GM23338 (cell line): ENCODE measurements at regions not wholly inside any gene's neighbourhood (a gene's known extent, or its start where the extent isn't known, plus 50 kb on each side); places are given as distances from the start of the nearest gene placed in this dataset.
A peak's percentile ranks its signal among the peaks of the same experiment; 100 is the strongest.
"Not testable (repeated sequence)": the region's sequence is repeated elsewhere in the genome, so short reads cannot be mapped to it uniquely, and the experiment has no call there.

Source experiments
- ATAC-seq: fragments of 200-7000 bp; cut with Tn5 transposase; 3 replicates; pipeline ENCODE4 v1.9.1; 2020
- DNase-seq: peaks from one replicate; pipeline ENCODE4 v3.0.0-alpha.2; 2015; ENCODE audit warnings: low spot score
- H2AFZ ChIP-seq: fragments of 200-600 bp; sonication (generic); 2 replicates; pipeline ENCODE4 v1.8.0; 2016; ENCODE audit warnings: antibody characterized with exemption, mild to moderate bottlenecking, moderate library complexity
- H3F3A ChIP-seq: fragments of 200-600 bp; sonication (generic); replicated peaks from 2 replicates; pipeline ENCODE4 v1.8.0; 2017; ENCODE audit warnings: antibody characterized with exemption, mixed run types, low read depth
- H3K27ac ChIP-seq: fragments of 200-600 bp; sonication (generic); 2 replicates; pipeline ENCODE4 v1.6.1; 2016; ENCODE audit warnings: low read depth
- H3K27me3 ChIP-seq: fragments of 200-600 bp; sonication (generic); 2 replicates; pipeline ENCODE4 v1.8.0; 2016; ENCODE audit warnings: mild to moderate bottlenecking, mixed run types, moderate library complexity; ENCODE audit not compliant: insufficient read depth
- H3K36me3 ChIP-seq: fragments of 200-600 bp; sonication (generic); 2 replicates; pipeline ENCODE4 v1.8.0; 2016; ENCODE audit warnings: mild to moderate bottlenecking; ENCODE audit not compliant: insufficient read depth
- H3K4me1 ChIP-seq: fragments of 200-600 bp; sonication (generic); 2 replicates; pipeline ENCODE4 v1.8.0; 2016; ENCODE audit warnings: mild to moderate bottlenecking, moderate library complexity; ENCODE audit not compliant: insufficient read depth
- H3K4me2 ChIP-seq: fragments of 200-600 bp; sonication (generic); 2 replicates; pipeline ENCODE4 v1.7.1; 2017; ENCODE audit warnings: mixed run types
- H3K4me3 ChIP-seq: fragments of 200-600 bp; sonication (generic); 2 replicates; pipeline ENCODE4 v1.6.1; 2016; ENCODE audit warnings: mixed run types
- H3K79me2 ChIP-seq: fragments of 200-600 bp; sonication (generic); replicated peaks from 2 replicates; pipeline ENCODE4 v1.8.0; 2017; ENCODE audit warnings: mild to moderate bottlenecking; ENCODE audit not compliant: insufficient read depth
- H3K9me2 ChIP-seq: fragments of 200-600 bp; sonication (generic); 2 replicates; pipeline ENCODE4 v1.8.0; 2017; ENCODE audit not compliant: insufficient read depth
- H4K20me1 ChIP-seq: fragments of 200-600 bp; sonication (generic); replicated peaks from 2 replicates; pipeline ENCODE4 v1.8.0; 2017; ENCODE audit warnings: mild to moderate bottlenecking; ENCODE audit not compliant: insufficient read depth
- H3K27ac Mint-ChIP-seq: 2 replicates; pipeline ENCODE4 v1.8.0; 2020; ENCODE audit warnings: inconsistent platforms, mild to moderate bottlenecking, moderate library complexity, mixed read lengths
- H3K27me3 Mint-ChIP-seq: 3 replicates; pipeline ENCODE4 v1.8.0; 2022; ENCODE audit warnings: low read depth, mild to moderate bottlenecking, moderate library complexity, mixed read lengths, inconsistent platforms; ENCODE audit not compliant: insufficient read depth, poor library complexity
- H3K36me3 Mint-ChIP-seq: 3 replicates; pipeline ENCODE4 v1.8.0; 2021; ENCODE audit warnings: low read depth, mild to moderate bottlenecking, inconsistent platforms, moderate library complexity, mixed read lengths
- H3K4me1 Mint-ChIP-seq: 3 replicates; pipeline ENCODE4 v1.8.0; 2020; ENCODE audit warnings: mild to moderate bottlenecking, inconsistent platforms, mixed read lengths
- H3K4me3 Mint-ChIP-seq: 3 replicates; pipeline ENCODE4 v1.8.0; 2021; ENCODE audit warnings: moderate library complexity, mild to moderate bottlenecking, inconsistent platforms, mixed read lengths
- H3K9me3 Mint-ChIP-seq: 3 replicates; pipeline ENCODE4 v1.8.0; 2020; ENCODE audit warnings: moderate library complexity, mild to moderate bottlenecking, inconsistent platforms, mixed read lengths
- CREB1 ChIP-seq: fragments of 250-450 bp; sonication (Bioruptor Pico); IDR thresholded peaks from 2 replicates; pipeline ENCODE4 v1.5.0; 2020; ENCODE audit warnings: low read depth, mild to moderate bottlenecking, moderate library complexity
- EZH2 ChIP-seq: fragments of 200-600 bp; sonication (generic); IDR thresholded peaks from one replicate; pipeline ENCODE4 v1.8.0; 2017; ENCODE audit warnings: antibody characterized with exemption, mild to moderate bottlenecking, low read depth; ENCODE audit not compliant: unreplicated experiment
- NANOG ChIP-seq: IDR thresholded peaks from 2 replicates; pipeline ENCODE4 v1.6.1; 2016; ENCODE audit warnings: antibody characterized with exemption, borderline replicate concordance
- POLR2AphosphoS5 ChIP-seq: IDR thresholded peaks from 2 replicates; pipeline ENCODE4 v1.6.1; 2016; ENCODE audit warnings: antibody characterized with exemption, low read depth
- REST ChIP-seq: IDR thresholded peaks from one replicate; pipeline ENCODE4 v1.6.1; 2018; ENCODE audit warnings: antibody characterized with exemption; ENCODE audit not compliant: unreplicated experiment
- STAT1 ChIP-seq: IDR thresholded peaks from one replicate; pipeline ENCODE4 v1.6.1; 2016; ENCODE audit warnings: antibody characterized with exemption; ENCODE audit not compliant: unreplicated experiment
- ZNF331 ChIP-seq: fragments of 250-450 bp; sonication (Bioruptor Pico); IDR thresholded peaks from 2 replicates; pipeline ENCODE4 v1.5.0; 2020; ENCODE audit warnings: low read depth, mild to moderate bottlenecking, moderate library complexity
- ZNF462 ChIP-seq: fragments of 250-450 bp; sonication (Bioruptor Pico); IDR thresholded peaks from 2 replicates; pipeline ENCODE4 v1.5.0; 2020; ENCODE audit warnings: mild to moderate bottlenecking, moderate library complexity

GRCh38 chr1:196004388-196004787, 603.9 kb downstream of the KCNT2 start:
- H3K27me3 ChIP-seq, H3K27me3 Mint-ChIP-seq, H2AFZ ChIP-seq, H3K4me3 ChIP-seq, H3F3A ChIP-seq, ATAC-seq, H3K9me3 Mint-ChIP-seq, H3K36me3 ChIP-seq, H3K79me2 ChIP-seq, H4K20me1 ChIP-seq: not testable (repeated sequence)
- Mint-ChIP-seq H3K36me3 (peaks cover 21% of the 10 kb centered on the region), H3K27ac (peak overlapping the region; percentile 90), H3K4me3 (peak overlapping the region; percentile 22; the same call in 2 of the 3 replicates), H3K4me1 (peaks cover 41% of the 10 kb centered on the region)
- TF ChIP-seq ZNF462 (CRISPR knock-in tag): 0 out of 2 replicates have a peak, but pooled peaks have one; percentile 1
- TF ChIP-seq NANOG: peak; percentile 95
- peak; percentile 37; the same call in 1 of the 2 replicates for TF ChIP-seq CREB1 (CRISPR knock-in tag)
- Histone ChIP-seq H3K4me2 (peak overlapping the region; percentile 32), H3K27ac (peak overlapping the region; percentile 81), H3K9me2 (peaks cover 11% of the 10 kb centered on the region), H3K4me1 (peaks cover 11% of the 10 kb centered on the region)
- peak; percentile 42 for DNase-seq

GRCh38 chr1:196002906-196003305, 605.3 kb downstream of the KCNT2 start:
- ATAC-seq: no peak
- peaks cover 11% of the 10 kb centered on the region for H3K4me1 ChIP-seq
- H3K27me3 ChIP-seq: no peaks in the 10 kb centered on the region
- no peak overlapping the region; the same call in 2 of the 3 replicates for H3K4me3 Mint-ChIP-seq
- DNase-seq: no peak
- H3K36me3 ChIP-seq: no peaks in the 10 kb centered on the region
- no peak overlapping the region for H3K4me3 ChIP-seq
- peaks cover 39% of the 10 kb centered on the region for H3K4me1 Mint-ChIP-seq
- H3K27ac Mint-ChIP-seq: peak overlapping the region; percentile 88
- H3K4me2 ChIP-seq: no peak overlapping the region
- H3K27ac ChIP-seq: no peak overlapping the region; the same call in 1 of the 2 replicates
- H2AFZ ChIP-seq: no peak overlapping the region
- H3K9me2 ChIP-seq: peaks cover 11% of the 10 kb centered on the region
- no peaks in the 10 kb centered on the region for H3F3A ChIP-seq
- H3K9me3 Mint-ChIP-seq: peaks cover 8% of the 10 kb centered on the region; the same call in 2 of the 3 replicates
- peaks cover 21% of the 10 kb centered on the region for H3K36me3 Mint-ChIP-seq
- peaks cover 2% of the 10 kb centered on the region for H3K27me3 Mint-ChIP-seq
- no peaks in the 10 kb centered on the region for H3K79me2 ChIP-seq
- H4K20me1 ChIP-seq: no peaks in the 10 kb centered on the region
- no peak for TF ChIP-seq STAT1
- TF ChIP-seq ZNF331 (CRISPR knock-in tag): no peak
- TF ChIP-seq POLR2AphosphoS5: no peak
- no peak for TF ChIP-seq CREB1 (CRISPR knock-in tag)
- TF ChIP-seq EZH2: no peak
- TF ChIP-seq REST: no peak
